IPS-18a (cell line): ENCODE measurements at regions not wholly inside any gene's neighbourhood (a gene's known extent, or its start where the extent isn't known, plus 50 kb on each side); places are given as distances from the start of the nearest gene placed in this dataset.

Source experiments
- H3K27ac ChIP-seq: one replicate; pipeline ENCODE4 v1.5.1; 2013; ENCODE audit warnings: low read length
- H3K27me3 ChIP-seq: one replicate; pipeline ENCODE4 v1.6.1; 2013; ENCODE audit warnings: mild to moderate bottlenecking, low read length; ENCODE audit not compliant: control insufficient read depth, insufficient read depth
- H3K36me3 ChIP-seq: one replicate; pipeline ENCODE4 v1.6.1; 2013; ENCODE audit warnings: low read depth, low read length; ENCODE audit not compliant: control insufficient read depth
- H3K4me1 ChIP-seq: one replicate; pipeline ENCODE4 v1.6.1; 2013; ENCODE audit warnings: low read depth, low read length; ENCODE audit not compliant: control insufficient read depth
- H3K4me3 ChIP-seq: one replicate; pipeline ENCODE4 v1.5.1; 2013; ENCODE audit warnings: low read length
- H3K9ac ChIP-seq: one replicate; pipeline ENCODE4 v1.6.1; 2013; ENCODE audit warnings: mild to moderate bottlenecking, low read length, moderate library complexity
- H3K9me3 ChIP-seq: one replicate; pipeline ENCODE4 v1.6.1; 2013; ENCODE audit warnings: low read depth, low read length; ENCODE audit not compliant: control insufficient read depth

- Histone ChIP-seq H3K4me3 (no peak overlapping the region), H3K9ac (no peak overlapping the region), H3K36me3 (no peaks in the 10 kb centered on the region), H3K4me1 (no peaks in the 10 kb centered on the region), H3K9me3 (no peaks in the 10 kb centered on the region), H3K27me3 (no peaks in the 10 kb centered on the region), H3K27ac (no peak overlapping the region)
Measured at GRCh38 chr15:98501192-98501591, 147.1 kb upstream of the IGF1R start.

- H3K9ac ChIP-seq: no peak overlapping the region
- no peaks in the 10 kb centered on the region for H3K4me1 ChIP-seq
- H3K27ac ChIP-seq: no peak overlapping the region
- no peaks in the 10 kb centered on the region for H3K27me3 ChIP-seq
- H3K36me3 ChIP-seq: no peaks in the 10 kb centered on the region
- no peaks in the 10 kb centered on the region for H3K9me3 ChIP-seq
- no peak overlapping the region for H3K4me3 ChIP-seq
Measured at GRCh38 chr15:98501632-98502031, 146.7 kb upstream of the IGF1R start.

- H3K27me3 ChIP-seq: no peaks in the 10 kb centered on the region
- H3K9me3 ChIP-seq: no peaks in the 10 kb centered on the region
- H3K4me3 ChIP-seq: no peak overlapping the region
- no peaks in the 10 kb centered on the region for H3K4me1 ChIP-seq
- no peak overlapping the region for H3K27ac ChIP-seq
- H3K9ac ChIP-seq: no peak overlapping the region
- H3K36me3 ChIP-seq: no peaks in the 10 kb centered on the region
Measured at GRCh38 chr15:98503970-98504369, 144.4 kb upstream of the IGF1R start.

DNA sequence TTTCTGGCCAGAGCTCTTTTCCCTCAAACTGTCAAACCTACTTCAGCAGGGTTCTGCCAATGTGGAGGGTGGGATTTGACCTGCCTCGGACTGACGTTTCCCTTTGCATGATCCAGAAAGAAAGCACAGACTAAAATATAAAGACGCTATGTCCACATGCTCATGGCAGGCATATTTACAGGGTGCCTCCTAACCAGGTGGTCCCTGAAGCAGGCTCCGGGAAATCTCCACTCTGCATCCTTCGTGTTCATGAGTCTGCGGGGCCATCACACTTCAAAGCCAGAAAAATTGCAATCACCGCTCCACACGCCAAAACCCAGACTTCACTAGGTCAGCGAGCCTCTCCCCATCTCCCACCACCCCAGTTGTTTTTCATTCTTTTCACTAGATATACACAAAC lies 143.3 kb upstream of the IGF1R start:
- H3K27ac ChIP-seq: no peak overlapping the region
- H3K27me3 ChIP-seq: no peaks in the 10 kb centered on the region
- H3K9me3 ChIP-seq: no peaks in the 10 kb centered on the region
- H3K4me3 ChIP-seq: no peak overlapping the region
- no peaks in the 10 kb centered on the region for H3K36me3 ChIP-seq
- no peak overlapping the region for H3K9ac ChIP-seq
- H3K4me1 ChIP-seq: no peaks in the 10 kb centered on the region

DNA sequence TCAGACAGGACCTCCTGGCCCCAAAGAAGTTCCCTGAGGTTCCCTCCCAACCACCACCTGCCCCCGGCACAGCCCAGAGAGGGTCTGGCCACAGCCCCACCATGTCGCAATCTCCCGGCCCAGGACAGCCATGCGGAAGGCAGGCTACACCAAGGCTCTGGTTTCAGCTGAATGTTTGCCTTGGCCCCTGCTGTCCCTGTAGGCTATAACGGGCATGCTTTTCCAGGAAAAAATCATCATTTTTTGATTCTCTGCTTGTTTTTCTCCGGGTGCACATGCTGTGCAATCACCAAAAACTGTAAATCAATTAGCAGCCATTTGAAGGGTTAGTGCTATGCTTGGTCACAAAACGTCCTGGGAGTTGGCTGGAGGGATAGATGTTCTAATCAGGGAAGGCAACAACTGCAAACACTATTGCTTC lies 142.7 kb upstream of the IGF1R start:
- Histone ChIP-seq H3K9me3 (no peaks in the 10 kb centered on the region), H3K36me3 (no peaks in the 10 kb centered on the region), H3K4me1 (no peaks in the 10 kb centered on the region), H3K4me3 (no peak overlapping the region), H3K27ac (no peak overlapping the region), H3K9ac (no peak overlapping the region), H3K27me3 (no peaks in the 10 kb centered on the region)

DNA sequence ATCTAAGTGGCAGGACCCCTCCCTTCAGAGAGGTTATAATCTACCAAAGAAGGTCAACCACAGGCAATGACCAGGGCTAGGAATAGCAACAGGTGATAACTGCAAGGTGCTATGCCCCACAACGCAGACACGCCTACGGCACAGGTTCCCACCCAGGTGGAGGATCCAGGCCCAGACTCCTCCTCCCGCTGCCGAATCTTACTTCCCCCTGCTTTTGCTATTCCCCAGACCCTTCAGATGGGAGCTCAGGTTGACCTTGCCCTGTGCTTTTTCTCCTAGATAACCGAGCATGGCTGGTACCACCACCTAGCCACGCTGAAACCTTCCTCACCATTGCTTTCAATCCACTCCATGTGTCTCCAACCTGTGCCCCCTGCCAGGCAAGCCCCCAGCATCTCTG lies 142.2 kb upstream of the IGF1R start:
- H3K4me1 ChIP-seq: no peaks in the 10 kb centered on the region
- no peak overlapping the region for H3K27ac ChIP-seq
- H3K4me3 ChIP-seq: no peak overlapping the region
- H3K9me3 ChIP-seq: no peaks in the 10 kb centered on the region
- no peaks in the 10 kb centered on the region for H3K27me3 ChIP-seq
- H3K9ac ChIP-seq: no peak overlapping the region
- H3K36me3 ChIP-seq: no peaks in the 10 kb centered on the region

DNA sequence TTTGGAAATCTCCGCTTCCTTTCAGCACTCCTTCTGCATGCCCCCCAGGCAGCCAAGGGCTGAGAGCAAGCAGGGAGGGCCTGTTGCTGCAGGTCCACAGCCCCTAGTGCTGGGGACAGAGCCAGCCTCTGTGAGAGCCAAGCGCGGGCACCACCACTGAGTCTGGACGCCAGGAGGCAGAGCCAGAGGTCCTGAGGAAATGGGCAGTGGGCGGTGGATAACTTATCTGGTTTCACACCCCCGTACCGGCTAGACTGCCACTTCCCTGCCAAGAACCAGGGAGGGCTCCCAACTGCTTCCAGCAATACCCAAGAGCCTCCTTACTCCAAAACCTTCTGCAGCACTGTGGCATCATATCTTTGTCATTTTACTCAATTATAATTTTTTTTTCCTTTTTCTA lies 141.6 kb upstream of the IGF1R start:
- Histone ChIP-seq H3K9me3 (no peaks in the 10 kb centered on the region), H3K4me3 (no peak overlapping the region), H3K27ac (no peak overlapping the region), H3K27me3 (no peaks in the 10 kb centered on the region), H3K36me3 (no peaks in the 10 kb centered on the region), H3K4me1 (no peaks in the 10 kb centered on the region), H3K9ac (no peak overlapping the region)

DNA sequence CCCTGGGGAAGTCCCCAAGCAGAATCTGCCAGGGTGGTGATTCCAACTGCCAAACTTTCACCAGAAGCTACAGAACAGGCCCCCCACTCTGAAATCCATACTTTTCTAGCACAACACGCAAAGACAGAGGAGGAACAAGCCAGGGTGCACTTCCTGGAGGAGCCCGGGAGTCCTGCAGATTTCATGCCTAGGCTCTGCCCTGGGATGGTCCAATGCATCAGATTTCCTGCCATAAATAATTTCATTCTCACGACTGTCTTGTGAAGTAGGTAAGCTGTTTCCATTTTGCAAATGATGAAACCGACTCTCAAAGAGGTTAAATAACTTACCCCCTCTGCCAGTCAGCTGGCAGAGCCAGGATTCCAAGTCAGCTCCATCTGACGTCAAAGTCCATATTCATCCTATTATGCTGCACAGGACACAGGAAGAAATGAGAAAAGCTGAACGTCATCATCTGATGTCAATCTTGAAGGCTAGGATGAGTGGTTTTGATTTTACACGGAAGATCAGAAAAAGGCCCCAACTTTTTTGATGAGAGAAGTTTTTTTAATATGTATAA lies 134.8 kb upstream of the IGF1R start:
- no peaks in the 10 kb centered on the region for H3K27me3 ChIP-seq
- H3K4me1 ChIP-seq: no peaks in the 10 kb centered on the region
- no peaks in the 10 kb centered on the region for H3K36me3 ChIP-seq
- H3K4me3 ChIP-seq: no peak overlapping the region
- H3K9ac ChIP-seq: no peak overlapping the region
- no peaks in the 10 kb centered on the region for H3K9me3 ChIP-seq
- H3K27ac ChIP-seq: no peak overlapping the region

DNA sequence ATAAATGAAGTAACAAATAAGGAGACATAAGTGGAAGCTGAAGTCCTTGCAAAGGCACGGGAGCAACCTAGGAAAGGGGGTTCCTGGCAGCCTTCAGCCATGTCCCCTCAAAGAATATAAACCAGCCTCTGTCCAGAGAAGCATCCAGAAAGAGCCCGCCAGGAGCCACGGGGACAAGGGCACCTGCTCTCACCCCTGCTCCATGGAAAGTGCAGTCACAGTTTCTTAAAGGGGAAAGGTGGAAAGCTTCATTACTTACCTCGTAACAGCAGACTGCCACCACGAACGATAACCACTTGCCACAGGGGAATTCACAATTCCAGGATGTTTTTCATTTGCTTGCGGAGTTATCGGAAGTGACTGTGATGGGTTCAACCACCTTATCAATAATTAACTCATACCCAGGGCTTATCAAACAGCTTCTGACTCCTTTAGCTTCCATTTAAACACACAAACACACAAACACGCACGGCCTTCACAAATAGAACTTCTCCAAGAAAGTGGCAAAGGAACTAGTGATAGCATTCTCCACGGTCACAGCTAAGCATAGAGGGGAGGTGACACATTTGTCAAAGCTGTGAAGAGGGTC lies 134.2 kb upstream of the IGF1R start:
- Histone ChIP-seq H3K4me3 (no peak overlapping the region), H3K27ac (no peak overlapping the region), H3K4me1 (no peaks in the 10 kb centered on the region), H3K9me3 (no peaks in the 10 kb centered on the region), H3K36me3 (no peaks in the 10 kb centered on the region), H3K27me3 (no peaks in the 10 kb centered on the region), H3K9ac (no peak overlapping the region)

DNA sequence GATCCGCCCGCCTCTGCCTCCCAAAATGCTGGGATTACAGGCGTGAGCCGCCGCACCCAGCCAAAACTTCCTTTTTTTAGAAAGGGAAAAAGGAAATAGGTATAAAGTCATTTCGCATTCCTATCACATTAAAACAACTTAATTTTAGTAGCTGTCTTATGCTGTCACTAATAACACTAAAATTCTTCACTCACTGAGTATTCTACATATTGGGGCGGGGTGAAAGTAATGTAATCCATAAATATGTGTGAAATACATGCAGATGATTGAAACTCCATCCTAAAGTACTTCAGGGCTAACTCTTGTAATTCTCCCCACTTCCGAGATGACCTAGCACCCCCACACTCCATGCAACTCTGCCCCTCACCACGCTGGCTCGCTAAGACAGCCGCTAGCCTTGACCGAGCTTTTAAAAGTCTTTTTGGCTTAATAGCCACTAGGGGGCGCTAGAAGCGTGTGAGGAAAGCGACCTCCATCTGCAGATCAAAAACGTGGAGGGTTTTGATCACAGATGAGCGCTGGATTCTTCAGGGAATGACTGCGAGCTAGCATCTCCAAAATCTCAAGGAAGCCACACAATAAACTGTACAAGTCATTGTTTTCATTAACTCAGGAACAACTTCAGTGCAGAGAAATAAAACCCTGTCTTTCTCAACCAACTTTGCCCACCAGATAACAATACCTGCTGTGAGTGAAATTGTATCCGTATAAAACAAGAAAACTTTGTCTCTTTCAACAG lies 129.3 kb upstream of the IGF1R start:
- peaks cover 2% of the 10 kb centered on the region for H3K4me1 ChIP-seq
- H3K9ac ChIP-seq: no peak overlapping the region
- H3K9me3 ChIP-seq: no peaks in the 10 kb centered on the region
- peaks cover 4% of the 10 kb centered on the region for H3K27me3 ChIP-seq
- no peak overlapping the region for H3K27ac ChIP-seq
- no peak overlapping the region for H3K4me3 ChIP-seq
- H3K36me3 ChIP-seq: no peaks in the 10 kb centered on the region

GRCh38 chr15:98519767-98520550 lies 128.4 kb upstream of the IGF1R start:
- no peaks in the 10 kb centered on the region for H3K9me3 ChIP-seq
- H3K4me1 ChIP-seq: peaks cover 7% of the 10 kb centered on the region
- H3K27ac ChIP-seq: no peak overlapping the region
- H3K36me3 ChIP-seq: no peaks in the 10 kb centered on the region
- H3K4me3 ChIP-seq: no peak overlapping the region
- peaks cover 4% of the 10 kb centered on the region for H3K27me3 ChIP-seq
- no peak overlapping the region for H3K9ac ChIP-seq
